Smooth muscle cell (in vitro differentiated cells): ENCODE measurements at regions not wholly inside any gene's neighbourhood (a gene's known extent, or its start where the extent isn't known, plus 50 kb on each side); places are given as distances from the start of the nearest gene placed in this dataset.

ENCODE experiments used
- DNase-seq: peaks from one replicate; lab custom pipeline; 2025; ENCODE audit not compliant: unreplicated experiment; lab: John Stamatoyannopoulos, UW
- H2AFZ ChIP-seq: fragments of 200-600 bp; sonication (generic); 2 replicates; pipeline ENCODE4 v1.6.0; 2016; ENCODE audit warnings: antibody characterized with exemption, low read depth, mild to moderate bottlenecking
- H3F3A ChIP-seq: fragments of 200-600 bp; sonication (generic); 2 replicates; pipeline ENCODE4 v1.6.0; 2017; ENCODE audit warnings: antibody characterized with exemption, low read depth
- H3K27ac ChIP-seq: fragments of 200-600 bp; sonication (generic); 2 replicates; pipeline ENCODE4 v1.5.1; 2016; ENCODE audit warnings: low read depth, mild to moderate bottlenecking
- H3K27me3 ChIP-seq: fragments of 200-600 bp; sonication (generic); 2 replicates; pipeline ENCODE4 v1.6.1; 2016; ENCODE audit warnings: low read depth, mild to moderate bottlenecking
- H3K36me3 ChIP-seq: fragments of 200-600 bp; sonication (generic); 2 replicates; pipeline ENCODE4 v1.5.1; 2016; ENCODE audit warnings: low read depth
- H3K4me1 ChIP-seq: fragments of 200-600 bp; sonication (generic); 2 replicates; pipeline ENCODE4 v1.5.1; 2016; ENCODE audit warnings: low read depth
- H3K4me2 ChIP-seq: fragments of 200-600 bp; sonication (generic); 2 replicates; pipeline ENCODE4 v1.6.0; 2016; ENCODE audit warnings: mild to moderate bottlenecking
- H3K4me3 ChIP-seq: fragments of 200-600 bp; sonication (generic); 2 replicates; pipeline ENCODE4 v1.5.1; 2016; ENCODE audit warnings: mild to moderate bottlenecking
- H3K79me2 ChIP-seq: fragments of 200-600 bp; sonication (generic); 2 replicates; pipeline ENCODE4 v1.6.0; 2016; ENCODE audit warnings: low read depth, mild to moderate bottlenecking
- H3K9ac ChIP-seq: fragments of 200-600 bp; sonication (generic); 2 replicates; pipeline ENCODE4 v1.6.0; 2016; ENCODE audit warnings: low read depth
- H3K9me3 ChIP-seq: fragments of 200-600 bp; sonication (generic); replicated peaks from 2 replicates; pipeline ENCODE4 v1.5.1; 2016; ENCODE audit warnings: low read depth
- H4K20me1 ChIP-seq: fragments of 200-600 bp; sonication (generic); 2 replicates; pipeline ENCODE4 v1.6.0; 2016; ENCODE audit warnings: low read depth
- WGBS: methylation state at CpG from one replicate; pipeline ENCODE4 v1.1.7; 2016; ENCODE audit warnings: low lambda C conversion rate; 5-methylcytosine and 5-hydroxymethylcytosine counted together
- TF ChIP-seq, protein P1 (sequence below): fragments of 200-600 bp; sonication (generic); IDR thresholded peaks from 2 replicates; pipeline ENCODE4 v1.5.1; 2017; ENCODE audit warnings: borderline replicate concordance, mild to moderate bottlenecking, antibody characterized with exemption; ENCODE audit not compliant: insufficient read depth, poor library complexity, severe bottlenecking

DNA sequence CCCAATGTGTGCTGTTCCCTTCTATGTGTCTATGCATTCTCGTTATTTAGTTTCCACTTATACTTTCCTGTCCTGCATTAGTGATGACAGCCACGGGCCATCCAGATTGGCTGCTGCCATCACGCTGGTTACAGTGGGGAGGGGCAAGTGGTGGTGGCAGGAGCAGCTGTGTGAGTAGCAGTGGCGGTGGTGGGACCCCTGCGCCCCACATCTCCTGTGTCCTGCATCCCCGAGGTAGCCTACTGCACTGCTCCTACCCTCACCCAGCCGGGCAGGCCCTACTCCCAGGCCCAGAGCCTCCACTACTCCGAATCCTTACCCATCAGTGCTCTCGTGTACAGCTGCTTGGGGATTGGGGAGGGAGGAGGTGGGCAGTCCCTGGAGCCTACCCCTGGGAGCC, 798.7 kb upstream of the AGA start:
- H4K20me1 ChIP-seq = no peaks in the 10 kb centered on the region
- H3K36me3 ChIP-seq = no peaks in the 10 kb centered on the region
- TF ChIP-seq, protein P1, sequence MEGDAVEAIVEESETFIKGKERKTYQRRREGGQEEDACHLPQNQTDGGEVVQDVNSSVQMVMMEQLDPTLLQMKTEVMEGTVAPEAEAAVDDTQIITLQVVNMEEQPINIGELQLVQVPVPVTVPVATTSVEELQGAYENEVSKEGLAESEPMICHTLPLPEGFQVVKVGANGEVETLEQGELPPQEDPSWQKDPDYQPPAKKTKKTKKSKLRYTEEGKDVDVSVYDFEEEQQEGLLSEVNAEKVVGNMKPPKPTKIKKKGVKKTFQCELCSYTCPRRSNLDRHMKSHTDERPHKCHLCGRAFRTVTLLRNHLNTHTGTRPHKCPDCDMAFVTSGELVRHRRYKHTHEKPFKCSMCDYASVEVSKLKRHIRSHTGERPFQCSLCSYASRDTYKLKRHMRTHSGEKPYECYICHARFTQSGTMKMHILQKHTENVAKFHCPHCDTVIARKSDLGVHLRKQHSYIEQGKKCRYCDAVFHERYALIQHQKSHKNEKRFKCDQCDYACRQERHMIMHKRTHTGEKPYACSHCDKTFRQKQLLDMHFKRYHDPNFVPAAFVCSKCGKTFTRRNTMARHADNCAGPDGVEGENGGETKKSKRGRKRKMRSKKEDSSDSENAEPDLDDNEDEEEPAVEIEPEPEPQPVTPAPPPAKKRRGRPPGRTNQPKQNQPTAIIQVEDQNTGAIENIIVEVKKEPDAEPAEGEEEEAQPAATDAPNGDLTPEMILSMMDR = no peak
- no peaks in the 10 kb centered on the region for H3K79me2 ChIP-seq
- WGBS = 93% methylated on average over 9 of the region's 9 CpGs
- no peak overlapping the region for H2AFZ ChIP-seq
- no peaks in the 10 kb centered on the region for H3F3A ChIP-seq
- no peak overlapping the region for H3K27ac ChIP-seq
- H3K9me3 ChIP-seq = no peaks in the 10 kb centered on the region
- no peak overlapping the region for H3K9ac ChIP-seq
- DNase-seq = no peak
- no peak overlapping the region for H3K4me3 ChIP-seq
- no peaks in the 10 kb centered on the region for H3K27me3 ChIP-seq
- H3K4me2 ChIP-seq = no peak overlapping the region
- H3K4me1 ChIP-seq = no peaks in the 10 kb centered on the region

DNA sequence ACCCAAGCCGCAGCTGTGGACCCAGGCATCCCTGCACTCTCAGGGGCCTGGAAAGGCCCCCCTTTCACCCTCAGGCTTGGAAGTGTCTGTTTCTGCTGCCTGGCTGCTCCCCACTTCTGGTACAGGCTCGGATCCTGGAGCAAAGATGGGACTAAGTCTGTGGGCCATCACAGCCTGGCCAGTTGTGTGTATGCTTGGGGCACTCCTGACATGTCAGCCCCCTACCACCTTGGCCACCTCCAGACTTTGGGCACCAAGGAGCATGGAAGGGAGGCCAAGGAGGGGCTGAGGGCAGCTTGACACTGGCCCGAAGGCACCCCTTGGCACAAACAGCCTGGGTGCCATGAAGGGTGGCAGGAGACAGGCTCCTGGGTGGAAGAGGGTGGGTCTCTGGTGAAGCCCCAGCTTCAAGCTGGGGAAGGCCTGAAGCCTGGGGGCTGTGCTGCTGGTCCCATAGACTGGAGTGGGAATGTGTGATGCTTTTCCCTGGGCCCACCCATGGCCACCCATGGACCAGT, 799.4 kb upstream of the AGA start:
- Histone ChIP-seq H3K9ac (no peak overlapping the region), H3K4me1 (no peaks in the 10 kb centered on the region), H3F3A (no peaks in the 10 kb centered on the region), H3K4me2 (no peak overlapping the region), H3K27me3 (no peaks in the 10 kb centered on the region), H3K9me3 (no peaks in the 10 kb centered on the region), H3K79me2 (no peaks in the 10 kb centered on the region), H3K27ac (no peak overlapping the region), H4K20me1 (no peaks in the 10 kb centered on the region), H3K4me3 (no peak overlapping the region), H3K36me3 (no peaks in the 10 kb centered on the region), H2AFZ (no peak overlapping the region)
- WGBS = 75% methylated on average over 3 of the region's 3 CpGs
- TF ChIP-seq, protein P1 = no peak
- no peak for DNase-seq

DNA sequence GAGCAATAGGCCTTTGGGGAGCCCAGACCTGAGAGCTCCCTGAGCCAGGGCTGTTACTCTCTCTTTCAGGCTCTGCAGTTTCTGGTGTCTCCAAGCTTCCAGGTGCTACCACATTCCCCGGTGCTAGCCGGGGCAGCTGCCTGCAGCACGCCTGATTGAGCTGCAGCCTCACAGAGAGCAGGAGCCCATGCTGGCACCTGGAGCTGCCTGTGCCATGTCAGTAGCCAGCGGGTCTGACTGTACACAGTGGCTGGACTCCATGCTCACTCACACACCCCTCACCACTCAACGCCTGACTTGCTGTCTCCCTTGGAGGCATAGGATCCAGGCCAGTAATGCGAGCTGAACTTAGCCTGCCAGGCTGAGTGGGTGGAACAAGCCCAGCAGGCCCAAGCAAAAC, 800.4 kb upstream of the AGA start:
- H3K36me3 ChIP-seq = no peaks in the 10 kb centered on the region
- H3K27ac ChIP-seq = no peak overlapping the region
- H3K27me3 ChIP-seq = no peaks in the 10 kb centered on the region
- TF ChIP-seq, protein P1 = no peak
- no peaks in the 10 kb centered on the region for H4K20me1 ChIP-seq
- no peaks in the 10 kb centered on the region for H3K9me3 ChIP-seq
- H2AFZ ChIP-seq = no peak overlapping the region
- no peaks in the 10 kb centered on the region for H3F3A ChIP-seq
- WGBS = 96% methylated on average over 6 of the region's 6 CpGs
- H3K4me2 ChIP-seq = no peak overlapping the region
- no peak overlapping the region for H3K4me3 ChIP-seq
- H3K79me2 ChIP-seq = no peaks in the 10 kb centered on the region
- no peak for DNase-seq
- no peaks in the 10 kb centered on the region for H3K4me1 ChIP-seq
- H3K9ac ChIP-seq = no peak overlapping the region

DNA sequence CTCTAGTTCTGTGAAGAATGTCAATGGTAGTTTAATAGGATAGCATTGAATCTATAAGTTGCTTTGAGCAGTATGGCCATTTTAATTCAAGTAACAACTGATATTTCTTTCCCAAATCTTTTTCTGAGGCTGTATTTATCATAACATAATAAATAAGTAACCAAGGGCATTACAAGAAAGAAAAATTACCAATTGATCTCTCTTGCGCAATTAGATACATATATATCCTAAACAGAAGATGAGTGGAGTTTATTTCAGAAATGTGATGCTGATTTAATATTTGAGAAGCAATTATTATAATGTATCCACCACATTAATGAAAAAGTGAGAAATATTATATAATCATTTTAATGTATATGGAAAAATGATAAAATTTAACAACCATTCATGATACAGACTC, 802.5 kb upstream of the AGA start:
- no peaks in the 10 kb centered on the region for H3K36me3 ChIP-seq
- no peak overlapping the region for H3K9ac ChIP-seq
- TF ChIP-seq, protein P1 = no peak
- H3K4me2 ChIP-seq = no peak overlapping the region
- H3K27me3 ChIP-seq = no peaks in the 10 kb centered on the region
- H3K4me3 ChIP-seq = no peak overlapping the region
- H3K79me2 ChIP-seq = no peaks in the 10 kb centered on the region
- H3K4me1 ChIP-seq = no peaks in the 10 kb centered on the region
- H3K9me3 ChIP-seq = no peaks in the 10 kb centered on the region
- DNase-seq = no peak
- H4K20me1 ChIP-seq = no peaks in the 10 kb centered on the region
- no peaks in the 10 kb centered on the region for H3F3A ChIP-seq
- no peak overlapping the region for H3K27ac ChIP-seq
- no peak overlapping the region for H2AFZ ChIP-seq
- 92% methylated on average over 1 of the region's 1 CpG for whole genome bisulfite sequencing
